ENCODE measurements at regions not wholly inside any gene's neighbourhood (a gene's known extent, or its start where the extent isn't known, plus 50 kb on each side); places are given as distances from the start of the nearest gene placed in this dataset.
"Not testable (repeated sequence)": the region's sequence is repeated elsewhere in the genome, so short reads cannot be mapped to it uniquely, and the experiment has no call there.

DNA sequence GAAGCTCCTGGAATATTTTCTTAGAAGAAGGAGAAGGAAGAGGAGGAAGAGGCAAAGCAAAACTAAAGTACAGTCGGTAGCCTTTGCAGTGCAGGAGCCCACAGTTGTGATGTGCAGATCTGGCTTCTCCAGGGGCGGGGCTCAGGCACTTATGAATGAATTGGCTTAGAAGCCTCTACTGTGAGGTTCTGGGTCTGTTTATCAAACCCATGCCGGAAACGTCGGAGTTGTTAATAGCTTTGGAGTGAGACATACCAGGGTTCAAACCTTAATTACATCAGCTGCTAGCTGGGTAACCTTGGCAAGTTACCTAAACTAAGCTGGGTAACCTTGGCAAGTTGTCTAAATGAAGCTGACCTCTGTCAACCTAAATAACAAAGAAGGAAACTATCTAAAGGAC is 89.3 kb upstream of the PITRM1 start:
- Histone ChIP-seq H3K9ac (no peak overlapping the region), H3K27me3 (0 out of 2 replicates have a peak, but pooled peaks cover 5% of the 10 kb centered on the region), H3K4me1 (no peaks in the 10 kb centered on the region), H3K27ac (no peak overlapping the region), H4K20me1 (no peaks in the 10 kb centered on the region), H3K9me3 (no peaks in the 10 kb centered on the region), H3K4me2 (no peak overlapping the region), H3K4me3 (no peak overlapping the region), H3K36me3 (no peaks in the 10 kb centered on the region)
- no peak for TF ChIP-seq Cebpa-rat (IDR thresholded peaks at IDR 0.05)

DNA sequence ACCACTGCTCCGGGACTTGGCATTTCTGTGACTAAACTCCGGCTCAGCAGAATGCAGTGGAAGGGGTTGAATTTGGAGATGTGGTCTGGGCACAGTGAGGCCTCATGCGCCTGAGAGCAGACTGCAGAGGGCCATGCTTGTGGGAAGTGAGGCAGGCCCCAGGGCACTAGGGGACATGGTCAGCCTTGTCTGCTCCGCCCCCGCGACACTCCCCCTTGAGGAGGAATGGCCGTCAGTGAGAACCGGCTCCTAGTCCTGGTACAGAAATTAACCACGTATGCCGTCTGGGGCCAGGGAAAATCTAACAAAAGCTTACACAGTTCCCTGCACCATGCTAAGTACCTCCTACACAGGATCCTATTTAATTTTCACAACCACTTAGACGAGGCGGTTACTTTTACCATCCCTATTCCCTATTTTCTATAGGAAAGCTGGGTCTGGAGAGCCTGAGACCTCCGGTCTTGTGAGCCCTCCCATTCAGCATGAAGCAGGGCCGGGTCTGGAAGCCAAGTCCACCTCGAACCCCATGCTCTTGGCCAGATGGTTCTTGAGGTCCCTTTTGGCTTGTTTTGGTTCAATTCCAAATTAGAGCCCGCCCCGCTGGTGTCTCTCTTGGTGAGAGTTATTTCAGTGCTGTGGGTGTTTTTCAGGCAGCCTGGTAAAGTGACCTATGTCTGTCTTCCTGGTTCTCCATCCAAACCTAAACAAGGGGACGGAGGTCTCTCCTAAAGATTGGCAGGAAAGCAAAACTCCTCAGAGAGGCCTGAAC is 87.7 kb upstream of the PITRM1 start:
- Histone ChIP-seq H3K27me3 (0 out of 2 replicates have a peak, but pooled peaks cover 5% of the 10 kb centered on the region), H4K20me1 (no peaks in the 10 kb centered on the region), H3K9me3 (no peaks in the 10 kb centered on the region), H3K4me1 (no peaks in the 10 kb centered on the region), H3K9ac (no peak overlapping the region), H3K4me2 (no peak overlapping the region), H3K36me3 (no peaks in the 10 kb centered on the region), H3K27ac (no peak overlapping the region), H3K4me3 (no peak overlapping the region)
- TF ChIP-seq Cebpa-rat (IDR thresholded peaks at IDR 0.05): no peak

DNA sequence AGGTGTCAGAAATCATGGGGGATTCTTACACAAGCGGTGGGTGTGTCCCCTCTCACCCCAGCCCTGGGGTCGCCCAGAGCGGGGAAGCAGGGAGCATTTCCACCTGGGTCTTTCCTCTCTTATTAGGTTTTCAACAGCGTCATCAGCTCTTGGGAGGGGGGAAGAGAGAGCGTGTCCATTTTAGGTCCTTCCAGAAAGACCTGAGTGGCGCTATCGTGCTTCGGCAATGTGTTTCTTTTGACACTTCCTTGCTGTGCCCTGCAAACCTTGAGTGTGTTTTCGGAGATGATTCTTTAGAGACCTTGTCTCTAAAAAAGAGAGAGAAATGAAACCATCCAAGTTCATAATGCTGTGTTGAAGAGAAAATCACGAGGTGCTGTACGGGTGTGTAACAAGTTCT is 86.9 kb upstream of the PITRM1 start:
- no peaks in the 10 kb centered on the region for H3K9me3 ChIP-seq
- no peaks in the 10 kb centered on the region for H4K20me1 ChIP-seq
- no peak overlapping the region for H3K9ac ChIP-seq
- no peaks in the 10 kb centered on the region for H3K36me3 ChIP-seq
- H3K4me2 ChIP-seq: no peak overlapping the region
- TF ChIP-seq Cebpa-rat (IDR thresholded peaks at IDR 0.05): no peak
- no peaks in the 10 kb centered on the region for H3K4me1 ChIP-seq
- no peak overlapping the region for H3K27ac ChIP-seq
- H3K4me3 ChIP-seq: no peak overlapping the region
- H3K27me3 ChIP-seq: 0 out of 2 replicates have a peak, but pooled peaks cover 5% of the 10 kb centered on the region

DNA sequence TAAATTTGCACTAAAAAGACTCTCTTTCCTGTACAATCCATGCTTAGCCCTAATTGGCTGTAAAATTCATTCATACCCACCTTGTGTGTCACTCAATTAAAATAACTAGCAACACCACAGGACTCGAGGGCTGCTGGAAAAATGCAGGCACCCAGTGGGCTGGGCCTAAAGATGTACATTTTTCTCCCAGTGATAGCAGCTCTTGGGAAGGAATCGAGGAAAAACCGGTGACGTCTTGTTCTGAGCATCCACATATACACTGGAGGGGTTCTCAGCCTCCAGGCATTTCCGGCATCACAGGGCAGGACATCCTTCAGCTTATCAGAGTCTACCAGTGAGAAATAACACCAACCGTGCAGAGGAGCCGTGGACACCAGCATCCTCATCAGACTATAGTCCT is 85.8 kb upstream of the PITRM1 start:
- no peak overlapping the region for H3K9ac ChIP-seq
- H3K4me3 ChIP-seq: no peak overlapping the region
- H3K27ac ChIP-seq: no peak overlapping the region
- no peaks in the 10 kb centered on the region for H3K4me1 ChIP-seq
- no peaks in the 10 kb centered on the region for H3K36me3 ChIP-seq
- H3K9me3 ChIP-seq: no peaks in the 10 kb centered on the region
- no peak for TF ChIP-seq Cebpa-rat (IDR thresholded peaks at IDR 0.05)
- no peaks in the 10 kb centered on the region for H4K20me1 ChIP-seq
- H3K4me2 ChIP-seq: no peak overlapping the region
- peaks cover 10% of the 10 kb centered on the region; the same call in 1 of the 2 replicates for H3K27me3 ChIP-seq

DNA sequence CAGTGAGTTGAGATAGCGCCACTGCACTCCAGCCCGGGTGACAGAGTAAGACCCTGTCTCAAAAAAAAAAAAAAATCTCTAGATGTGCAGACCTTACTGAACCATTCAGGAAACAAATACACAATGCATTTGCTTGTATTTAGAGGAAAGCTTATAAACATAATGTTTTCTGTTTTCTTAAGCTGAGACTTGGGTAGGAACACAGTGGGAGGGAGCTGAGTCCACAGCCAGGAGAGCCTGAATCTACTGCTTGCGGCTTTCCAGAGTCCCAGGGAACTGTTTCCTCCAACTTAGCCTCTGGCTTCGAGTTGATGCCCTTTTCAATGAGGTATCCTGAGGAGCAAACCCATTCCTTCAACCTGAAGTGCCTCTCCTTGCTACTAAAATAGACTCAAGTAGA is 83.0 kb upstream of the PITRM1 start:
- peaks cover 12% of the 10 kb centered on the region for H3K4me1 ChIP-seq
- H3K27ac ChIP-seq: no peak overlapping the region
- H3K36me3 ChIP-seq: no peaks in the 10 kb centered on the region
- no peaks in the 10 kb centered on the region for H3K9me3 ChIP-seq
- H3K9ac ChIP-seq: no peak overlapping the region
- no peak overlapping the region for H3K4me3 ChIP-seq
- no peak overlapping the region for H3K4me2 ChIP-seq
- TF ChIP-seq Cebpa-rat (IDR thresholded peaks at IDR 0.05): no peak
- H4K20me1 ChIP-seq: peaks cover 11% of the 10 kb centered on the region; the same call in 1 of the 2 replicates
- peaks cover 29% of the 10 kb centered on the region for H3K27me3 ChIP-seq

DNA sequence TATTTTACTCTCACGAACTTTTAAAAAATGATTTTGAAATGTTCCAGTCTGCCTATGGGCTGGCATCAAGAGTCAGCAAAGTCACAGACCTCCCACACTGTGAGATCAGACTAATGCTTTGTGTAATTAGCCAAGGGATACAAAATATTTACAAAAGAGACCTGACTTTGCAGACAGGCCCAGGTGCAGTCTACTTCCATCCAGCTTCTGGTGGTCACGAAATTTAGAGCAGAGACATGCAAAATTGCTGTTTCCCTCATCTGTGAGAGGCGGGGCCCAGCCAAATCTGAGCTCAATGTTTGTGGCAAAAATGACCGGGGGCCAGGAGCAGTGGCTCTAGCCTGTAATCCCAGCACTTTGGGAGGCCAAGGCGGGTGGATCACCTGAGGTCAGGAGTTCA is 82.5 kb upstream of the PITRM1 start:
- no peak overlapping the region for H3K4me2 ChIP-seq
- H4K20me1 ChIP-seq: peaks cover 14% of the 10 kb centered on the region; the same call in 1 of the 2 replicates
- no peak for TF ChIP-seq Cebpa-rat (IDR thresholded peaks at IDR 0.05)
- H3K27me3 ChIP-seq: peaks cover 34% of the 10 kb centered on the region
- no peak overlapping the region for H3K27ac ChIP-seq
- no peaks in the 10 kb centered on the region for H3K9me3 ChIP-seq
- peaks cover 14% of the 10 kb centered on the region for H3K4me1 ChIP-seq
- H3K36me3 ChIP-seq: no peaks in the 10 kb centered on the region
- H3K4me3 ChIP-seq: no peak overlapping the region
- H3K9ac ChIP-seq: no peak overlapping the region

DNA sequence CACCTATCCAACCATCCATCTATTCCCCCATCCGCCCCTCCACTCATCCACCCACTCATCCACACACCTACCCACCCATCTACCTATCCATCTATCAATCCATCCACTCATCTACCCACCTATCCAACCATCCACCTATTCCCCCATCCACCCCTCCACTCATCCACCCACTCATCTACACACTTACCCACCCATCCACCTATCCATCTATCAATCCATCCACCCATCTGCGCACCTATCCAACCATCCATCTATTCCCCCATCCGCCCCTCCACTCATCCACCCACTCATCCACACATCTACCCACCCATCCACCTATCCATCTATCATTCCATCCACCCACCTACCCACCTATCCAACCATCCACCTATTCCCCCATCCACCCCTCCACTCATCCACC is 81.4 kb upstream of the PITRM1 start:
- H3K4me3 ChIP-seq, H3K9me3 ChIP-seq, H3K27ac ChIP-seq, H3K36me3 ChIP-seq, H3K9ac ChIP-seq, H3K4me2 ChIP-seq: not testable (repeated sequence)
- peaks cover 14% of the 10 kb centered on the region for H3K4me1 ChIP-seq
- peaks cover 45% of the 10 kb centered on the region for H3K27me3 ChIP-seq
- H4K20me1 ChIP-seq: peaks cover 14% of the 10 kb centered on the region; the same call in 1 of the 2 replicates

DNA sequence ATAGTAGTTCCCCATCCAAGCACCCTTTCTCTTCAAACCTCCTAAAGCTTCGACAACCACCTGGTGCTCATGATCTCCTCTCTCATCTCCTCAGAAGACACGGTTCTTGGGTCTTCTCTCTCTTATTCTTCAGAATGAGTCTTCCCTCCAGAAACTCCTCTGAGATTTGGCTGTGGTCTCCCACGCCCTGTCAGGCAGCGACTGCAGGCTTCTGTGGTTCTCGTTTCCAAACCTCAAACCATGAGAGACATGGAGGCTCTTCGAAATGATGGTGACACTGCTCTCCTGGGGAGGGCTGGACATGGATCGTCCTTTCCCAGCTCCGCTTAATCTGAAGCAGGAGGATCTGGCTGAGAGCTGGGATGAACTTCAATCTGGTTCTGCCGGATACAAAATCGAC is 78.6 kb upstream of the PITRM1 start:
- H3K9me3 ChIP-seq: no peaks in the 10 kb centered on the region
- TF ChIP-seq Cebpa-rat (IDR thresholded peaks at IDR 0.05): no peak
- H3K4me3 ChIP-seq: no peak overlapping the region
- peaks cover 55% of the 10 kb centered on the region for H3K27me3 ChIP-seq
- peak overlapping the region; percentile 47 for H3K4me2 ChIP-seq
- peaks cover 14% of the 10 kb centered on the region for H3K4me1 ChIP-seq
- H3K9ac ChIP-seq: no peak overlapping the region
- peaks cover 14% of the 10 kb centered on the region; the same call in 1 of the 2 replicates for H4K20me1 ChIP-seq
- H3K27ac ChIP-seq: no peak overlapping the region
- no peaks in the 10 kb centered on the region for H3K36me3 ChIP-seq

DNA sequence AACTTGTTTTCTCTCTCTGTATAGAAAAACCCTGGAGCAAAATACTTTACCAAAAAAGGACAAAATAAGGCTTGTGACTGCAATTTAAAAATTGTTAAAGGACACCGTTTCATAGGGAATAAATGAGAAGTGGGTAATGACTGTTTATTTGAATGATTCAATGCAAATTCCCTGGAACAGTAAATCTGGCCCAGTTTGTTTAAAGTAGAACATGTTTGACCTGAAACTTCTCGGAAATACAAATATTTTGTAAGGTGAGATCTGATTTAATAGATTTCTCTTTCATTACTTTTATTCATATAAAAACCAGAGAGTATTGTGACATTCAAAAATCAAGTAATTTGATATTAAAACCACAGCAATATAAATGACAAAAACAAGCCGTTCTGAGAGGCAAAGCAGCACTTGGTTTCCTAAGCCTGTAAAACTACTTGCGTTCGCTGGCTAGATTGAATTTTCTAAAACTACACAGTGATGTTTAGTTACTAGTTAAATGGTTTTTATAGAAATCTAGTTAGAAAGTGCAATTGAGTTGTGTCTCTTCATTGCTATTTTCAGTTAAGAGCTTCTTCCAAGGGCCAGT is 76.8 kb upstream of the PITRM1 start:
- Histone ChIP-seq H4K20me1 (peaks cover 14% of the 10 kb centered on the region; the same call in 1 of the 2 replicates), H3K27me3 (peaks cover 55% of the 10 kb centered on the region), H3K4me1 (peaks cover 14% of the 10 kb centered on the region), H3K36me3 (no peaks in the 10 kb centered on the region), H3K4me2 (no peak overlapping the region), H3K4me3 (no peak overlapping the region), H3K27ac (no peak overlapping the region), H3K9ac (no peak overlapping the region), H3K9me3 (no peaks in the 10 kb centered on the region)
- TF ChIP-seq Cebpa-rat (IDR thresholded peaks at IDR 0.05): no peak

DNA sequence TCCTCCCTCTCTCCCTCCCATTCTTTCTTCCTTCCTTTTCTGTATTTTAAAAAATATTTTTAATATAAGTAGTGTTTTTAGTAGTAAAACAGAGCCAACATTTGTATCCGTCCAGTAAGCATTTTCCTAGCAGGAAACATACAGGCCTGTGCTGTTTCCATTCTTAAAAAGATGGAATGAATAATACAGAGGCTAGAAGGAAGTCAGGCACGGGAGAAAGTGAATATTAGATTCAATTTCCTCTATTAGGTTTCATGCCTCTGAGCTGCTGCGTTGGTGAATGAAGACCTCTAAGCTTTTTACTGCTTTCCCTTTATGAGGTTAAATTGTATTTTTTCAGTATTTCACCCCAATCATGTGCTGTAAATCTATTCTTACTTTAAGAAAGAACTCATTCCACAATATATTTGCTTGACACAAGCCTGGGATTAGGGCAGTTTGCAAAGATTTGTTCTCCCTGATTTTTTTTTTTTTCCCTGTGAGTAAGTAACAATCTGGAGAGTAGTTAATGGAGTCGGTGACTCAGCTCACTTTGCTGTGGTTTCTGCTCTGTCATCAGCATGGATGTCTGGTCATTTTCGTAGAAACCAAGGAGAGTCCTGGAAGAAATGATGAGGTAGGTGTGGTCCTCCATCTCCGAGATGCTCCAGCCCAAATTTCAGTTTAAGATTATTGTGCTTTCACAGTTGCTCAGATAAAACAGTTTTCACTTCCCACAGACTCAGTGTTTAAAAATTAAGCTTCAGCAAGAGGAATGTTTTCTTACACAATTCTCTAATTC is 76.1 kb upstream of the PITRM1 start:
- Histone ChIP-seq H4K20me1 (peaks cover 14% of the 10 kb centered on the region; the same call in 1 of the 2 replicates), H3K27ac (no peak overlapping the region), H3K4me3 (no peak overlapping the region), H3K4me2 (no peak overlapping the region), H3K27me3 (peaks cover 53% of the 10 kb centered on the region), H3K9me3 (no peaks in the 10 kb centered on the region), H3K36me3 (no peaks in the 10 kb centered on the region), H3K4me1 (peaks cover 14% of the 10 kb centered on the region), H3K9ac (no peak overlapping the region)
- no peak for TF ChIP-seq Cebpa-rat (IDR thresholded peaks at IDR 0.05)
